ES-I3 (cell line): ENCODE measurements at regions not wholly inside any gene's neighbourhood (a gene's known extent, or its start where the extent isn't known, plus 50 kb on each side); places are given as distances from the start of the nearest gene placed in this dataset.

Source experiments
- H3K36me3 ChIP-seq: 2 replicates; pipeline ENCODE4 v1.6.1; 2013; ENCODE audit warnings: mild to moderate bottlenecking, low read length, control low read depth, moderate library complexity; ENCODE audit not compliant: insufficient read depth
- H3K4me1 ChIP-seq: 2 replicates; pipeline ENCODE4 v1.6.1; 2013; ENCODE audit warnings: mild to moderate bottlenecking, control low read depth, low read length; ENCODE audit not compliant: insufficient read depth
- H3K9ac ChIP-seq: 2 replicates; pipeline ENCODE4 v1.6.1; 2013; ENCODE audit warnings: low read depth, mild to moderate bottlenecking, low read length, moderate library complexity
- H3K9me3 ChIP-seq: 2 replicates; pipeline ENCODE4 v1.6.1; 2013; ENCODE audit warnings: mild to moderate bottlenecking, low read length, moderate library complexity; ENCODE audit not compliant: control insufficient read depth, insufficient read depth

DNA sequence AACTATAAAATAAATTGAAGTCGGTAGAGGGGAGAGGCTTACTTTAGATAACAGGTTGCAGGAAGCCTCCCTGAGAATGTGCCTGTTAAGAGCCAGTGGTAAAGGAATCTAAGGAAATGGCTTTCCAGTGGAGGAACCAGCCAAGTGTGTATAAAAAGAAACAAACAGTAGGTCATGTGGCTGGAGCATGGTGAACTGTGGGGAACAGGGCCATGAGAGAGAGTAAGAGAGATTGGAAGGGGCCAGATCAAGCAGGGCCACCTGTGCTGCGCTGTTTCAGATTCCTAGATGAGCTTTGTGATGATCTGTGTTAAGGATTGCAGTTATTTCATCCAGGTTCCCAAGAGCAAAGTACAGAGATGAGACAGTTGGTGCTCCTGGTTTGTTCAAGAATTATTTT is 152.7 kb upstream of the SGCD start:
- Histone ChIP-seq H3K36me3 (no peaks in the 10 kb centered on the region), H3K9ac (no peak overlapping the region), H3K9me3 (no peaks in the 10 kb centered on the region), H3K4me1 (no peaks in the 10 kb centered on the region)

GRCh38 chr5:156178117-156178516 is 148.8 kb upstream of the SGCD start:
- H3K9ac ChIP-seq = no peak overlapping the region
- no peaks in the 10 kb centered on the region for H3K36me3 ChIP-seq
- peaks cover 3% of the 10 kb centered on the region; the same call in 1 of the 2 replicates for H3K4me1 ChIP-seq
- no peaks in the 10 kb centered on the region for H3K9me3 ChIP-seq

DNA sequence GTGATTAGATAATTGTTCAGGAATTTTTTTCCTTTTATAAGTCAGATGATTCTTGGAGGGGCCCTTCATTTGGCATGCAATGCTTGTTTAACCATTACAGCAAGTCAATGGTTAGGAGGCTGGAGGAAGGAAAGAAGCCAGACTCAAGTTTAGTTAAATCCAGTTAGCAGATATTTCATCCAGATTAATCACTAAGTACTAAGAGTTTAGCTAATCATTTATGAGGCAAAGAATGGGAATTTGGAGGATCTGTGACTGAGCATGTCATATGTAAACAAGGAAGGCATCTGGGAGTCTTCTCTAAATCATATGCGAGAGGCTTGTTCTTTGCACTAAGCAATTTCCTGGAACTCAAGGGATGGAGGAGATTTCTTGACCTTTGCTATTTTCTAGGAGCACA is 145.3 kb upstream of the SGCD start:
- Histone ChIP-seq H3K9ac (no peak overlapping the region), H3K36me3 (no peaks in the 10 kb centered on the region), H3K4me1 (peaks cover 3% of the 10 kb centered on the region; the same call in 1 of the 2 replicates), H3K9me3 (no peaks in the 10 kb centered on the region)

GRCh38 chr5:156182174-156182967 is 144.6 kb upstream of the SGCD start:
- peaks cover 3% of the 10 kb centered on the region; the same call in 1 of the 2 replicates for H3K4me1 ChIP-seq
- no peaks in the 10 kb centered on the region for H3K36me3 ChIP-seq
- H3K9me3 ChIP-seq = no peaks in the 10 kb centered on the region
- no peak overlapping the region for H3K9ac ChIP-seq

- Histone ChIP-seq H3K9me3 (no peaks in the 10 kb centered on the region), H3K9ac (no peak overlapping the region), H3K4me1 (peaks cover 2% of the 10 kb centered on the region; the same call in 1 of the 2 replicates), H3K36me3 (no peaks in the 10 kb centered on the region)
These were observed 140.2 kb upstream of the SGCD start for GRCh38 chr5:156186760-156187159.

DNA sequence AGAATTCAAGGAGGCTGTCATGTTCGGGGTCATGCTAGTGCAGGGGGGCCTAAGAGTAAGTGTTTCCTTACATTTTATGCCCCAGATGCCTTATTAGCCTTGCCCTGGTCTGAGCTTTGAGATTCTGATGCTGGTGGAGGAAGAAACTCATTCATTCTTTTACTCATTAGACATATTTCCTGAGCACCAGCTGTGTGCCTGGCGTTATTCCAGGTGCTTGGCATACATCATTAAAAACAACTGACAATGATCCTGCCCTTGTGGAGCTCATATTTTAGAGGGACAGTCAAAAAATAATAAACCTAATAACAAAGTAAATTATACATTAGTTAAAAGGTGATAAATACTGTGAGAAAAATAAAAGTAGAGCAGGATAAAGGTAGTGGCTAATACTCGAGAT is 138.9 kb upstream of the SGCD start:
- Histone ChIP-seq H3K9me3 (no peaks in the 10 kb centered on the region), H3K36me3 (no peaks in the 10 kb centered on the region), H3K4me1 (no peaks in the 10 kb centered on the region), H3K9ac (no peak overlapping the region)

DNA sequence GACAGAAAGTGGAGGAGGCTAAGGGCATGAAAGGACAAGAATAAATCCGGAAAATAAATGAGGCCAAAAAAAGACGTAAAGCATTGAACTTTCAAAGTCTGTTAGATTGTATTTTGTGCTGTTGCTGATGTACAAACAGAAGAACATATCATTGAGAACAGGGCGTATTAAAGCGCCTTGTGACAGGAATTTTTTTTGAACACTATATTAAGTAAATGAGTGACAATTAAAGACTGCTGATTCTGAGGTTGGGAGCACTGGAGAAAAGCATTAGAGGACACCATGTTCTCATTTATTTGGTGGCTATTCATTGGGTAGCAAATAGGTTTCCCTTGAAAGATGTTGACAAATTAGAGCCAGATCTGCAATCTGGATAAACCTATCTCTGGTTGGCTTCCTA is 137.3 kb upstream of the SGCD start:
- no peaks in the 10 kb centered on the region for H3K9me3 ChIP-seq
- H3K4me1 ChIP-seq = no peaks in the 10 kb centered on the region
- H3K36me3 ChIP-seq = no peaks in the 10 kb centered on the region
- H3K9ac ChIP-seq = no peak overlapping the region

- no peaks in the 10 kb centered on the region for H3K36me3 ChIP-seq
- H3K4me1 ChIP-seq = no peaks in the 10 kb centered on the region
- H3K9ac ChIP-seq = no peak overlapping the region
- no peaks in the 10 kb centered on the region for H3K9me3 ChIP-seq
These were observed 135.4 kb upstream of the SGCD start for GRCh38 chr5:156191547-156191946.

DNA sequence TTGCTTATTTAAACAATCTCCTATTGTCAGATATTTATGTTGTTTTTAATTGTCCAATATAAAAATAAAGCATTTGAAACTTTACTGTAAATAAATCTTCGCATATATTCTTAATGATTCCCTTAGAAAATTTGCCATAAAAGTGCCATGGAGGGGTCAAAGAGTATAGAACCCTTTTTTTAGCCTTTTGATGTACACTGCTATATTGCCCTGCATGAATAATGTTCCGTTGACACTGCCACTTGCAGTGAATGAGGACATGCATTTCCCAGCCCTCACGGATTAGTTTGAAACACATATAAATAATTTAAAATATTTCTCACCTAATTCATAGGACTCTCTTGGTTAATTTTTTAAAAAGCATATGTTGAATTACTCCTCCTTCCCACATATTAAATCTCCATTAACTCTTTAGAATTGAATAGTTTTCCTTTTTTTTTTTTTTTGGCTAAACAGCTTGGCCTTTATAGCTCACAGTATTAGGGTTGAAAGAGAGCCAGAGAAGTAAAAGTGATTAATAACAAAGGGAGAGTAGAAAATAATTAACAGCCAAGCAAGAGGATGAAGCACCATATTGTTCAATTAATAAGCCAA is 129.8 kb upstream of the SGCD start:
- Histone ChIP-seq H3K9me3 (no peaks in the 10 kb centered on the region), H3K36me3 (no peaks in the 10 kb centered on the region), H3K4me1 (no peaks in the 10 kb centered on the region), H3K9ac (no peak overlapping the region)

DNA sequence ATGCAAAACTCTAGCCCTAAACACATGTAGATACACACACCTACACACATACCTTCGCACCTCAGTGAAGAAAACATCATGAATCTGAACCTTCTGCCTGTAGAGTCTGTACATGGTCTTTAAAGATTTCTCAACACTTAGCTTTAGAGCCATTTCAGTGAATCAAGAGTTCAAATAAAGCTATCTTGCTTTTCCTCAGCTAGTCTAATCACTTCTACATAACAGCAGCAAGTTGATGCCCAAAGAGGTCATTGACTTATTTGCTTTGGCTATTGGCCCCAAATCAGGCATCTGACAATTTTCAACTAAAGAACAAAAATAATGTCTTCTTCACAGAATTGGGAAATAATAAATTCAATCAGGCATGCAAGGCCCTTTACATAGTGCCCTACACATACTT is 127.9 kb upstream of the SGCD start:
- no peaks in the 10 kb centered on the region for H3K4me1 ChIP-seq
- no peak overlapping the region for H3K9ac ChIP-seq
- no peaks in the 10 kb centered on the region for H3K36me3 ChIP-seq
- H3K9me3 ChIP-seq = no peaks in the 10 kb centered on the region

DNA sequence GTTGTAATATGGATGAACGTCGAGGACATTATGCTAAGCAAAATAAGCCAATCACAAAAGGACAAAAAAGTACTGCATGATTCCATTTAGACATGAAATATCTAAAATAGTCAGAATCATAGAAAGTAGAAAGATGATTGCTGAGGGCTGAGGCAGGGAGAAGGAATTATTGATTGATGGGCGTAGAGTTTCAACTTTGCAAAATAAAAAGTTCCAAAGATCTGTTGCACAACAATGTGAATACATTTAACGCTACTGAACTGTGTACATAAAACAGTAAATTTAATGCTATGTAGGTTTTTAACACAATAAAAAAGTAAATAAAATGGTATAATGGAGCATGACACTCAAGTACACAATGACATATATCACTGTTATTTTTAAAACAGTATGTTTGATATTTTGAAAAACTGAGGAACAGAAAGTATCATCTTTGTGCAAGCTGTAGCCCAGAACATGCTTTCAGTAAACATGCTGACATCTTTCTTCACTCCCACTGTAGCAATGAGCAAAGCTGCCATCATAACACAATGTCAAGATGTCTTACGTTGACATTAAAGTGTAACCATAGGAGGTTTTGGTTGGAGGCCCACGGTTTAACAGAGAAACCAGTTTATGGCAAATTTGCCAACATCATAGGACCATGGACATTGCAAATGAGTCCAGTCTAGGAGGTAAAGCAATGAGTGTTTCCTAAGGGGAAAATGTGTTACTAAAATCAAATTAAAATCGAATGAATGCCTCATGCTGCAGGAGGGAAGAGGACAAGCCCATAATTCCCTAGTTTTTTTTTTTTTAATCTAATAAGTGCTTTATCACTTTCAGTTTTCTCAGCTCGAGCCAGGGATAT is 125.8 kb upstream of the SGCD start:
- Histone ChIP-seq H3K9ac (no peak overlapping the region), H3K36me3 (no peaks in the 10 kb centered on the region), H3K4me1 (no peaks in the 10 kb centered on the region), H3K9me3 (no peaks in the 10 kb centered on the region)

DNA sequence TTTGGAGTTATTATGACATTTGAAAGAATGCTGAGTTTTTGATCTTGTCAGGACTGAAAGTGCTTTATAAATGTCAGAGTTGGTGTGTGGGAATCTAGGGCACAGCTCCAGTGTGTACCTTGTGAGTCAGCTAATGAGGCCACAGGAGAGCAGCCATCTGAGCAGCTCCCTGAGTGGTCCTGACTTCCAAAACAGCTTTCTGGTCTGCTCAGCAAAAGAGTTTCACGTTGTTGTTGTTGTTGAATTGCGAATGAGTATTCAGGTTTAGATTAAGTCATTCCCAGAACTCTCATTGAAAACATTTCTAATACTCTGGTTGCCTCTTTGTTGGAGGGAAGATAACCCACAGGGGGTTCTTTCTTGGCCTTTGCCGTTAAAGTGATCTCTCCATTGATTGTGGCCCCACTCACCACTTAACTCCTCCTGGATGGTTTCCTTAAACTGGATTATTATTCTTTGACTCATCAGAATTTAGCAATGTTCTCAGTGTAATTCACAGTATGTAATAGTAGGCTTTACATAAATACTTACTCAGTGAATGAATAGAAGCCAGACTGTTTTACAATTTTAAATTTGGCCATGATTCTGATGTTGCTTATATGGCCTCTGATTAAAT is 125.1 kb upstream of the SGCD start:
- H3K9ac ChIP-seq = no peak overlapping the region
- H3K4me1 ChIP-seq = no peaks in the 10 kb centered on the region
- no peaks in the 10 kb centered on the region for H3K36me3 ChIP-seq
- H3K9me3 ChIP-seq = no peaks in the 10 kb centered on the region

DNA sequence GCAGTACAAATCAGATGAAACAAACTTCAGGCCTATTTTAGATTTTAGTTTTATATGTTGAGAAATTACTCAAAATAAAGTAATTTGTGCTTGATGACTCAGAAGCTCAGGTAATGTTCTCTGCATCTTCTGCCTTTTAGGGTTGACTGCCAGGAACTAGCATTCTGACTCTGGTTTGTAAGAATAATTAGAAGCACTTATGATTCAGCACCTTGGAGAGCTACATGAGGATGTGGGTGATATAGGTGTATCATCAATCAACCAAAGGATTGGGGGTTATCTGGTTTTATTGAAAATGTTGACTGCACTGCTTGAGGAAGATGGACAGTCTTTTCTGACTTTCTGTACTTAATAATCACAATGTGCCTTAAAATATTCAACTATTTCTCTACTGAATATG is 118.7 kb upstream of the SGCD start:
- Histone ChIP-seq H3K9me3 (no peaks in the 10 kb centered on the region; the same call in 1 of the 2 replicates), H3K36me3 (no peaks in the 10 kb centered on the region), H3K9ac (no peak overlapping the region)

GRCh38 chr5:156218367-156219158 is 108.4 kb upstream of the SGCD start:
- Histone ChIP-seq H3K9me3 (no peaks in the 10 kb centered on the region), H3K4me1 (no peaks in the 10 kb centered on the region), H3K36me3 (no peaks in the 10 kb centered on the region), H3K9ac (no peak overlapping the region)

More for the DNA sequence above, 118.7 kb upstream of the SGCD start:
- H3K4me1 ChIP-seq = no peaks in the 10 kb centered on the region
